Mammary epithelial cell (primary cell): ENCODE measurements at regions not wholly inside any gene's neighbourhood (a gene's known extent, or its start where the extent isn't known, plus 50 kb on each side); places are given as distances from the start of the nearest gene placed in this dataset.

Experiments
- EZH2 ChIP-seq: IDR thresholded peaks from 2 replicates; pipeline ENCODE4 v1.6.1; 2012; ENCODE audit warnings: low read length, inconsistent platforms, borderline replicate concordance
- TF ChIP-seq, protein P1 (sequence below), 2 donors: IDR thresholded peaks in 1 of 2; conservative IDR thresholded peaks in 1 of 2; 2 replicates each; pipeline ENCODE4 v1.5.1; 2011 to 2012; ENCODE audit warnings: inconsistent platforms in 2 of 2, low read length in 2 of 2, mild to moderate bottlenecking in 2 of 2, control low read depth in 1 of 2, low read depth in 1 of 2; ENCODE audit not compliant: insufficient read depth in 1 of 2; ENCODE audit errors: extremely low read depth in 1 of 2

DNA sequence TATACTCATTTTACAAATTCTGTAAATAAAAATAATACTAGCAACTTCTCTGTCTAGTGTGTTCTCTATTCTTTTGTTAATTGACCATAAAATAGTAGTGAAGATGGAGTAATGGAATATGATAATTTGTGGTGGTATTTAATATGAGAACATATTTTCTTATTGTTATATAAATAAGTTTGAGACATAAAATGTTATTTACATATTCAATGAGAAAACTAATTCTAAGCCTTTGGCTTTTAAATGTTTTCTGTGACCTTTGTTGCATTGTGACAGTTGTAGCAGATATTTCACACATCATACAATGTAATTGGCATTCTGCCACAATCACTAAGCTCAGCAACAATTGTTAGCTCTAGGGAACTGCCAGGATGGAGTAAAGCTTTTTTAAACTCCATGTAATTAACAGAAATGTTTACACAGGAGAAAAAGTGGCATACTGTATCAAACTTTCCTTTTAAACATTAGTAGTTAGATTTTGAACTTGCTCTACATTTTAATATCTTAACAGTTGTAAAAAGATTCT, 562.1 kb upstream of the PCDH9 start:
- TF ChIP-seq, protein P1, sequence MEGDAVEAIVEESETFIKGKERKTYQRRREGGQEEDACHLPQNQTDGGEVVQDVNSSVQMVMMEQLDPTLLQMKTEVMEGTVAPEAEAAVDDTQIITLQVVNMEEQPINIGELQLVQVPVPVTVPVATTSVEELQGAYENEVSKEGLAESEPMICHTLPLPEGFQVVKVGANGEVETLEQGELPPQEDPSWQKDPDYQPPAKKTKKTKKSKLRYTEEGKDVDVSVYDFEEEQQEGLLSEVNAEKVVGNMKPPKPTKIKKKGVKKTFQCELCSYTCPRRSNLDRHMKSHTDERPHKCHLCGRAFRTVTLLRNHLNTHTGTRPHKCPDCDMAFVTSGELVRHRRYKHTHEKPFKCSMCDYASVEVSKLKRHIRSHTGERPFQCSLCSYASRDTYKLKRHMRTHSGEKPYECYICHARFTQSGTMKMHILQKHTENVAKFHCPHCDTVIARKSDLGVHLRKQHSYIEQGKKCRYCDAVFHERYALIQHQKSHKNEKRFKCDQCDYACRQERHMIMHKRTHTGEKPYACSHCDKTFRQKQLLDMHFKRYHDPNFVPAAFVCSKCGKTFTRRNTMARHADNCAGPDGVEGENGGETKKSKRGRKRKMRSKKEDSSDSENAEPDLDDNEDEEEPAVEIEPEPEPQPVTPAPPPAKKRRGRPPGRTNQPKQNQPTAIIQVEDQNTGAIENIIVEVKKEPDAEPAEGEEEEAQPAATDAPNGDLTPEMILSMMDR (conservative IDR thresholded peaks at IDR 0.05 in 1 of 2, IDR thresholded peaks at IDR 0.05 in 1 of 2; ENCODE audit: extremely low read depth in 1 of 2, insufficient read depth in 1 of 2, low read depth in 1 of 2, low read length in 2 of 2), result no peak
- no peak for TF ChIP-seq EZH2
